Spleen (tissue), 7 donors: ENCODE measurements at regions not wholly inside any gene's neighbourhood (a gene's known extent, or its start where the extent isn't known, plus 50 kb on each side); places are given as distances from the start of the nearest gene placed in this dataset.

Experiments
- POLR2A ChIP-seq, 3 donors: fragments of 450-650 bp; IDR thresholded peaks; one replicate each; pipeline ENCODE4 v1.5.1; 2017; ENCODE audit warnings: antibody characterized with exemption in 3 of 3, mild to moderate bottlenecking in 1 of 3
- TF ChIP-seq, protein P1 (sequence below), 11 experiments: fragments of 200-600 bp in 7 of 11; fragments of 450-650 bp in 4 of 11; sonication (generic) in 4 of 11; IDR thresholded peaks in 8 of 11; conservative IDR thresholded peaks in 3 of 11; 1 replicate in 7 of 11; 2 replicates in 4 of 11; pipeline versions ENCODE4 v1.4.0 to v1.8.0; 2016 to 2021; ENCODE audit warnings: antibody characterized with exemption in 11 of 11, inconsistent platforms in 4 of 11, mild to moderate bottlenecking in 1 of 11
- donor health status: DM: no; HTN: no; CAD: no; lungs with moderate emphysema.
- donor health status: DM: no; HTN: no; CAD: no.
- donor health status: DM: no; HTN: no; CAD: no.

DNA sequence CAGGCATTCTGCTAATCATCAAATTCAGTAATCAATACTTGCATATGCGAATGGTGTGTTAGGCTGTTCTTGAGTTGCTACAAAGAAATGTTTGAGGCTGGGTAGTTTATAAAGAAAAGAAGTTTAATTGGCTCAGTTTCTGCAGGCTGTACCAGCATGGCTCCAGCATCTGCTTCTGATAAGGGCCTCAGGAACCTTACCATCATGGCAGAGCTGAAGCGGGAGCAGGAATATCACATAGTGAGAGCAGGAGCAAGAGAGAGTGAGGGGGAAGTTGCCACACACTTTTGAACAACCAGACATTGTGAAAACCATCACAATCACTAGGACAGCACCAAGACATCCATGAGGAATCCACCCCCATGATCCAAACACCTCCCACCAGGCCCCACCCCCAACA is 344.7 kb upstream of the FAM241A start:
- TF ChIP-seq, protein P1, sequence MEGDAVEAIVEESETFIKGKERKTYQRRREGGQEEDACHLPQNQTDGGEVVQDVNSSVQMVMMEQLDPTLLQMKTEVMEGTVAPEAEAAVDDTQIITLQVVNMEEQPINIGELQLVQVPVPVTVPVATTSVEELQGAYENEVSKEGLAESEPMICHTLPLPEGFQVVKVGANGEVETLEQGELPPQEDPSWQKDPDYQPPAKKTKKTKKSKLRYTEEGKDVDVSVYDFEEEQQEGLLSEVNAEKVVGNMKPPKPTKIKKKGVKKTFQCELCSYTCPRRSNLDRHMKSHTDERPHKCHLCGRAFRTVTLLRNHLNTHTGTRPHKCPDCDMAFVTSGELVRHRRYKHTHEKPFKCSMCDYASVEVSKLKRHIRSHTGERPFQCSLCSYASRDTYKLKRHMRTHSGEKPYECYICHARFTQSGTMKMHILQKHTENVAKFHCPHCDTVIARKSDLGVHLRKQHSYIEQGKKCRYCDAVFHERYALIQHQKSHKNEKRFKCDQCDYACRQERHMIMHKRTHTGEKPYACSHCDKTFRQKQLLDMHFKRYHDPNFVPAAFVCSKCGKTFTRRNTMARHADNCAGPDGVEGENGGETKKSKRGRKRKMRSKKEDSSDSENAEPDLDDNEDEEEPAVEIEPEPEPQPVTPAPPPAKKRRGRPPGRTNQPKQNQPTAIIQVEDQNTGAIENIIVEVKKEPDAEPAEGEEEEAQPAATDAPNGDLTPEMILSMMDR (IDR thresholded peaks at IDR 0.05 in 8 of 11, conservative IDR thresholded peaks at IDR 0.05 in 3 of 11): no peak
- no peak for TF ChIP-seq POLR2A (IDR thresholded peaks at IDR 0.05)
